Stimulated activated CD8-positive, alpha-beta memory T cell treated with anti-CD3 and anti-CD28 coated beads, Interleukin-15, amount 100 ng/mL, for 4 hours (primary cell): ENCODE measurements at regions not wholly inside any gene's neighbourhood (a gene's known extent, or its start where the extent isn't known, plus 50 kb on each side); places are given as distances from the start of the nearest gene placed in this dataset.

Experiments used
- DNase-seq, 2 donors: peaks; one replicate each; pipeline ENCODE4 v3.0.0-alpha.2; 2020; ENCODE audit warnings: low read depth in 2 of 2

DNA sequence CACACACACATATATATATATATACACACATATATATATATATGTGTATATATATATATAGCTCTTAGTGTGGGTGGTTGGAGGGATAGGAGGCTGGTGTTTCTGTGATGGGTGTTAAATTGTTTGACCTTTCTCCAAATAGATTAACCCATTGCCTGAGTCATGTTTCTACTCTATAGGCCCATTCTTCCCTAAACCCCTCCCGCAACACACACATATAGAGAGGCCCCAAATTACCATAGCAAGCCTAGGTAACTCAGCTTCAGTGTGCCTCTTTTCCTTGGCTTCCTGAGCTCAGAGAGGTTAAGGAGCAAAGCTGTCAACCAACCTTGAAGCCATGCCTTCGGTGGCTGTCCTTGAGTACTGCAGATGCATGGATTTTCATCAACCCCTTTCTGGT is 98.7 kb upstream of the ADO start:
- no peak for DNase-seq

DNA sequence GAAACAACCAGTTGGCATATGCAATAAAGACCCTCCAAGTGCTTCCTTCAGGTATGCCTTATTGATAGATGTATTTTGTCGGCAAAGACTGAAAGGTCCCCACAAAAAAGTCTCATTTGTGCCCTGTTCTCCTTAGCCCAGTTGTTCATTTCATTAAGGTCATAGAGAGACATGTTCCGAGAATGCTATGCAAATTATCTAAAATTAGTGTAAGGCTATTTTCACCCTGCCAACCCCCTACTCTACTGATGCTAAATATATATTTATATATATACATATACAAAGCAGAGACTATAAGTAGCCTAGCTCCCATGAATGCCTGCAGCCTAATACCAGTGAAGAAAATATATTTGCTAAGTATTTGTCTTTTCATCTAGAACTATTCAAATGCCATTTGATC is 96.7 kb upstream of the ADO start:
- no peak for DNase-seq

DNA sequence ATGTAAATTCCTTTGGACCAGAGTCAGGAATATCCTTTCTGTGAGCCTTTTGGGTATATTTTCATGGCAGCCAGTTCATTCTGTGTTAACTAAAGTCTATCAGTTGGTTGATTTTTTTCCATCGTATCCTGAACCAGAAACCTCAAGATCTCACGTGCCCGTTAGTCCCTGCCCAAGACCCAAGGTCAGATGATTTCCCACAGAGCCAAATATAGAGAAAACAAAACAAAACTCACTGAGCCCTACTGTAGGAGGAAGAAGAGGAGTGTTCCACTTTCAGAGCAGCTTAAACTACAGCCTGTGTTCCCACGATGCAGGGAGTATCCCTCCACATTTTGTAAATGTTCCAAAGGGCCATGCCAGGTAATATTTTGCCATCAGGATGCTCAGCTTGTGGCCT is 96.0 kb upstream of the ADO start:
- DNase-seq, result no peak

DNA sequence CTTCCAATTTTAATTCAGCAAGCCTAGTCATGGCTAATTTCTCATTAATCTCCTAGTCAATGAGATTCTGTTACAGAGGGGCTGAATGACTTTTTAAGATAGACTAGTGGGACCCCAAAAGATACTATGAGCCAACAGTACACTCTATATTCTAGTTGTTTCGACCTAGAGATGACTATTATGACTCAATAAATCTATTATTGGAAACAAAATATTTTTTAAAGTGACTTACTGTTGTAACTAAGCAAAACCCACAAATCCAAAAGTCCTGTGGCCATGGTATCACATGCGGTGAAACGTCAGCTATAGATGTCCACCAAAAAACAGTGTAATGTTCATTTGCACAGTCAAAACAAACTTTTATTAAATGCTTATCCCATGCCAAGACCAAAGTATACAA is 95.3 kb upstream of the ADO start:
- DNase-seq, result no peak

DNA sequence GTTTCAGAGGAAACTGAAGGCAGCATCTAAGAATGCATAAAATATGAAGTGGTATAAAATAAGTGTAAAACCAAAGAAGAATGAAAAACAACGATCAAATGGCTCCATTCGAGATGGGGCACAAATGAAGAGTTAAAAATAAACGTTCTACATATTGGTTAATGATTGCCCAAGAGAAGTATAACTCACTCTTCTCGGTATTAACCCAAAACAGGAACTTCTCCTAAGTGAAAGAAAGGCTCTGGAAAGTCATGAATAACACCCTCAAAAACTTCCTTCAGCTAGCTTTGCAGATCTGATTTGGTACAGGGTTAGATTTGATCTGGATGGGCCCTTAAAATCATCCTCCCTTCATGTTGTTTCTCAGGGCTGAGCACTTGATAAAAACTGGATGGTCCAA is 94.3 kb upstream of the ADO start:
- DNase-seq, result no peak

DNA sequence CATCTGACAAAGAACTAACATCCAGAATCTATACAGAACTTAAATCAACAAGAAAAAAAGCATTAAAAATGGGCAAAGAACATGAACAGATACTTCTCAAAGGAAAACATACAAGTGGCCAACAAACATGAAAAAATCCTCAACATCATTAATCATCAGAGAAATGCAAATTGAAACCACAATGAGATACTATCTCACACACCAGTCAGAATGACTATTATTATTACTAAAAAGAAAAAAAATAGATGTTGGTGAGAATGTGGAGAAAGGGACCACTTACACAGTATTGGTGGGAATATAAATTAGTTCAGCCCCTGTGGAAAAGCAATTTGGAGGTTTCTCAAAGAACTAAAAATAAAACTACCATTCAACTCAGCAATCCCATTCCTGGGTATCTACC is 89.1 kb upstream of the ADO start:
- DNase-seq, result no peak

DNA sequence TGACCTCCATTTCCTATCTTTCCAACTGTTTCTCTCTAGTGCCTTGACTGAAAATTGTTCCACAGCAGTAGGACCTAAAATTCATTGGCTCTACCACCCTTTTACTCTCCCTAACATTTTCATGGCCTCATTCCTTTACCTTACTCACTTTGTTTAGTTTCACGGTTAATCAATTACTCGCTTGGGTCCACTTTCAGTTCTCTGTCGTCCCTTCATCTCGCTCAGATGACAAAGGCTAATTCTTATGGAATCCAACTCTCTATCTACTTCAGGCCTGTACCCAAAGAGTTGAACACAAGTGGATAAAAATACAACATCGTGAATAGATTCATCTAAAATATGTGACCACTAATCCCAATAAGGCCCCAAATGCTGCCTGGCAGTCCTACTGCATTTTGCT is 85.9 kb upstream of the ADO start:
- DNase-seq, result no peak

DNA sequence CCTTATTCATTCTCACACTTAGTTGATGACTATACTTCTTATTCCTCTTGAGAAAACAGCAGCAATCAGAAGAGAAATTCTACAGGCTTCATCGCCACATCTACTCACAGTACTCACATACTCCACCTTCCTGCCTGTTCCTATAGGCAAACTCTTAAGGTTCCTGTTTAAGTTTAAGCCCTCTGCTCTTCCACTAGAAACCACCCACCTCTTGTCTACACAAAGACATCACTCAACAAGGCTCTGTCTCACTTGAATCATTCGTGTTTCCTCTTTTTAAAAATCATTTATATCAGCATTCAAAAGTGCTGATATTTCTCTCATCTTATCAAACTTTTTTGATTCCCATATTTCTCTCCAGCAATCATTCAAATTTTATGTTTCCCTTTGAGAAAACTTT is 85.5 kb upstream of the ADO start:
- no peak for DNase-seq

DNA sequence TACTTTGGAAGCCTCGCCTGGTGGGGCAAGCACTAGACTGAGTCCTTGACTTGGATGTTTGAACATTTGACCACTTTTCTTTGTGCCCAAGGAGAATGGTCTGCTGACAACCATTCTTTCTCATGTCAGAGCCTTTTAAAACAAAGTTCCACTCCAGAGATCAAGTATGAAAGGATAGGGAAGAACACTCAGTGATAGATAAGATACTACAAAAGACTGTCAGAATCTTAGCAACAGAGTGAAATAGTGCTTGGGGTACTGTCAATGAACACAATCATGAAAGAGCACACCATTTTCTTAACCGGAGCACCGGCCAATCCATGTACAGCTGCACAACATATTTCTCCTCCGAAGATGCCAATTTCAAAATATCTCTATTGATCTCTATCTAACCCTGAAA is 82.8 kb upstream of the ADO start:
- DNase-seq, result no peak

DNA sequence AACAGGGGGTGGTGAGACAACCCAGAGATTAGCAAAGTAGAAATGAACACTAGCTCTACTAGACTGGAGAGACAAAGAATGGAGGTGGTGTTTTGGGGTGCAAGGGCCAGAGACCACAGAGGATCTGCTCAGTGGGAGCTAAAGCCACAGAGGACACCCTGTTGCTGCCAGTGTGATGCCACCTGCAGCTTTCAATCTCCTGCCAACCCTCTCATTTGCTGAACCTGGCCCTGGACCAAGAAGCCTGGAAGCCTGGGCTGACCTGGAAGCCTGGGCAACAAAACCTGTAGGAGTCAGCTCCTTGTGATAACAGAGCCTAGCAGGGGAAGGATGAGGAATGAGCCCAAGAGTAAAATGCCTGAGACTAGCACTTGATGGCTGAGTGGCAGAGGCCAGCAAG is 81.1 kb upstream of the ADO start:
- DNase-seq, result no peak

DNA sequence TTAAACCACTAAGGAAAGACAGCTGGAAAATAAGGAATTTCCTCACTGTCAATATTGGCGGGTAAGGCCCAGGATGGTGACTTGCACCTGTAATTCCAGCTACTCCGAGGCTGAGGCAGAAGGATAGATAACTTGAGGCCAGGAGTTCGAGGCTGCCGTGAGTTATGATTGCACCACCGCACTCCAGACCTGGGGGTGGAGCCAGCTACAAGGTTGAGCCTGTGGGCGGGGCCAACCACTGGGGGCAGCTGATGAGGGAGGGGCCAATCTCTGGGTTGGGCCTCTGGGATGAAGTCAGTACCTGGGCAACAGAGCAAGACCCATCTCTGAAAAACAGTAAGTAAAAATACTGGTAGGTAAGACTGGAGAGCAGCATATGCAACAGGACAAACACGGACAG is 80.1 kb upstream of the ADO start:
- no peak for DNase-seq

DNA sequence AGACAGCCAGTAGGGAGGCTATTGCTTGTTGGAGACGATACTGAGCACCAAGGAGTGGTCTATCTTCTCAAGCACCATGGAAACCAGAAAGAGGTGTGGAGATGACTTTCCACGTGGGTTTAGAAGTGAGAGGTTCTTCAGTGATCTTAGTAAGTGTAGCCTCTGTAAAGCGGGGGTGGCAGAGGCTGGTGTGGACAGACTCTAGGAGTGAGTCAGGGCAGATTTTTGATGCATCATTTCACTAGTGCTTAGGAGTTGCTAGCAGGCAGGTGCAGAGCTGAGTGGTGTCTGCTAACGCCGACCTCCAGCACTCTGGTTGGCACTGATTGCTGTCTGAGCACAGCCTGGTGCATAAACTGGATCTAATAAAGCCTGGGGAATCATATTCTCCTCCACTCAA is 78.4 kb upstream of the ADO start:
- DNase-seq, result peak; percentile 26 to 68

DNA sequence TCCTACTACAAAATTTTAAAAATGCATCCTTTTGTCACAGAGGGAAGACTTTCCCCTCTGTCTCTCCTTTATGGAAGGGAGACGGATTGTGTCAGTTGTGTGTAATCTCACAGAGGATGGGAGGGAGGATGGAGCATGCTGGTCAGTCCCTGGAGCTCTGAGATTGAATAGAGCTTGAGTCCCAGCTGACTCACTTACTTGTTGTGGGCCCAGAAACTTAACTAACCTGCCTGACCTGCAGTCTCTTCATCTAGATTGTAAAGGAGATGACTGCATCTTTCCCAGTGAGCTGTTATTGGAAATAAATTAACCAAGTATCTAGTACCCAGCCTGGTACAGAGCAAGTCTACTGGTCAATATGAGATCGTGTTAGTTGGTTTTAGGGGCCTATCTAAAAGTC is 77.9 kb upstream of the ADO start:
- DNase-seq, result no peak

DNA sequence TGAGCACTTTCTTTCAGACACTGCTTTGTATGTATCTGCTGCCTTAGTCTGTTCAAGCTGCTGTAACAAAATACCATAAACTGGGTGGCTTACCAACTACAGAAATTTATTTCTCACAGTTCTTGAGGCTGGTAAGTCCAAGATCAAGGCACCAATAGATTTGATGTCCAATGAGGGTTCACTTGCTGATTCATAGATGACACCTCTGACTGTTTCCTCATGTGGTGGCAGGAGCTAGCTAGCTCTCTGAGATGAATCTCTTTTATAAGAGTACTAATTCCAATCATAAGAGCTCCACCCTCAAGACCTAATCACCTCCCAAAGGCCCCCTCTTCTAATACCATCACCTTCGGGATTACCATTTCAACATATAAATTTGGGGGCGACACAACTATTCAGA is 76.6 kb upstream of the ADO start:
- no peak for DNase-seq

DNA sequence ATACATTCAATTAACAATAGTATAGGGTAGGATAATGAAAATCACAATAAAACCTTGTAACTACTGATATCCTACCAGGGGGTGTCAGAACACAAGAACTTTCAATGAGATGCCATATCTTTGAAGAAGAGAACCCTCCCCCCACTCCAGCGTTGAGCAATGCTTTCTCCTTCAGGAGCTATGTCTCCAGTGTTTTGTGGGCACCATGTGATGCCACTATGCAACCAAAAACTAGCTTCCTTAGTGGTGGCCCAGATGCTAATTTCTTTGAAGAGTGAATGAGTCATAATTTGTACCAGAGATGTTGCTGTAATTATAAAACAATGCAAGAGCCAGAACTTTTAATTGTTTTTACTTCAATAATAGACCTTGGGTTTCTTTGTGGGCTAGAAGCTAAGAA is 76.0 kb upstream of the ADO start:
- DNase-seq, result no peak

DNA sequence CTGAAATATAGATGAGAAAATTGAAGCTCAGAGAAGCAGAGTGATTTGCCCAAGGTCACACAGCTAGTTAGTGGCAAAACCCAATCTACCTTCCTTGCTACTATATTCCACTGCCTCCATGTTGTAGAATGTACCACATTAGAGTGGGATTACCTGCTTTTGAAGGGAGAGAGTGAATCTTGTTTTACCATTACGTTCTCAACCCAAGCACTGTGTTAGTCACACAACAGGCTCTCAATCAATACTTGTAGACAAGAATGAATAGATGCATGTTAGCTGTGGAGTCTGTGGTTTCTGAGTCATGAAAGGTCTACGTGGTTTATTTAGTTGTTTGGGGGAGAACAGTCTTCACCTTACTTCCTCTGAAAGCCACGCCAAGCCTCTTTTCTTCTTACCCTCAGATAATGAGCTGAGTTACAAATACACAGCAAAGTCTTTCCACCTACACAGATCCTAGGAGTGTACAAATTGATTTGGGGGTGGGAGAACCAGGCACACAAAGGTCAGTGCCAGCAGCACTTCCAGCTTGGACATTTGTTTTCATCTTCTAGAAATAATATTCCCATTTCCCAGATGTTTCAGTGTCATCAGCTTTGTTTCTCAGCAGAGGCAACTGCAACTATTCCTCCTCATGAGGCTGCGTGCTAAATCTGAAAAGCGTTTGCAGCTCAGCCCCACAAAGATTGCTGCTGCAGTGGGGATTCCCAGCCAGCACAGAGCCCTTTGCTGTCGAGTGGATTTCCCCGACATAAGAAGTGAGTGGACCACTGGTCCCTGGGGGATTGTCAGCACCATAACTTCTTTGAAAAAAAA is 71.5 kb upstream of the ADO start:
- peak; percentile 31 to 57 for DNase-seq

DNA sequence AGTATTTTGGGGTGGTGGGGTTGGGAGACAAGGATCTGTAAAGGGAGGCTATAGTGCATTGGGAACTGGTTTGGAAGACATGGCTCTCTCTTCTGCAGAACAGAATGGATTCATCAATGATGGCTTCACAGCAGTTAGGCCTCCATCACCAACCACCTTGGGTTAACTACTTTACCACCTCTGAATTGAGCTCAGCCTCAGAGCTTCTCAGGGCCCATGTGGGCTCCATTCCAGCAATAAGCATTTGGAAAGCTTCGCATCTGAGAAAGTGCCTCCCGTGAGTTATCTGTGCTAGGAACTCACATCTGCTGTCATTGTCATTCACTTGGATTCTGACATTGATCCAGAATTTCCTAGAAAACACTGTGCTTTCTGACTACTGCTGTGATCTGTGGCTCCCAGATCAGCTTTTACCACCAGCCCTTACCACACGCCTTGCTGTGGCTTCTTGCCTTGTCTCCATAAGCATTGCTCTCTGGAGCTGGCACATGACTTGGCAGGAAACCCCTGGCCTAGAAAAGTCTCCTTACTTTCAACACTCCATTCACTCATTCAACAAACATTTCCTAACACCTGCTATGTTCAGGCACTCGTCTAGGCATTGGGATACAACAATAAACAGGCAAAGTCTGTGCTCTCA is 70.7 kb upstream of the ADO start:
- DNase-seq, result no peak

DNA sequence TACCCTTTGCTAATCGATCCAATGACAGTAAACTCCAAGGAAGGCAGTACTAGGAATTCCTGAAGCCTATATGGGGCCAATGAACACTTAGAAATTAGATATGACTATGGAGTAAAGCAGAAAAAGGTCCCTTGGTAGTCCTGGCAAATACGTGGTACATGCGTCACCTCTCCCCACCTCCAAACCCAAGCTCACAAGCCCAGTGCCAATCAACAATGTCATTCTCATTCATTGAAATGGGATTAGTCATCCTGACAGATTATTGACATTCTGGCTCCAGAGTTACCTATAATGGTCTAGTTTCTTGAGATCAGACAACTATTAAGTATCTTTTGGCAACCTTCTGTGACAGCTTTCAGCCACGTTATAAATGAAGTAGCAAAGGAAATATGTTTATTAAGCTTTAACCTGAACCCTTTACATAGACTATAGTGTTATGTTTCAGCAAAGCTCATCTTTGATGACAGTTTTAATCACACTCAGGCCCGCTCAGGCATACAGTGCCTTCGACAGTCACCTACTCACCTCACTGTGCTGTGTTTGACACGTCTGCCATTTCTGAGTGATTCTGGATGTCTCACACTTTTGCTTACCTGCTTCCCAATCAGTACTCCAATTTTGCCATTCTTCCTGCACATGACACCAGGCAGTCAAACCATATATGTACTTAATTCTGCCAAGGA is 69.6 kb upstream of the ADO start:
- no peak for DNase-seq

DNA sequence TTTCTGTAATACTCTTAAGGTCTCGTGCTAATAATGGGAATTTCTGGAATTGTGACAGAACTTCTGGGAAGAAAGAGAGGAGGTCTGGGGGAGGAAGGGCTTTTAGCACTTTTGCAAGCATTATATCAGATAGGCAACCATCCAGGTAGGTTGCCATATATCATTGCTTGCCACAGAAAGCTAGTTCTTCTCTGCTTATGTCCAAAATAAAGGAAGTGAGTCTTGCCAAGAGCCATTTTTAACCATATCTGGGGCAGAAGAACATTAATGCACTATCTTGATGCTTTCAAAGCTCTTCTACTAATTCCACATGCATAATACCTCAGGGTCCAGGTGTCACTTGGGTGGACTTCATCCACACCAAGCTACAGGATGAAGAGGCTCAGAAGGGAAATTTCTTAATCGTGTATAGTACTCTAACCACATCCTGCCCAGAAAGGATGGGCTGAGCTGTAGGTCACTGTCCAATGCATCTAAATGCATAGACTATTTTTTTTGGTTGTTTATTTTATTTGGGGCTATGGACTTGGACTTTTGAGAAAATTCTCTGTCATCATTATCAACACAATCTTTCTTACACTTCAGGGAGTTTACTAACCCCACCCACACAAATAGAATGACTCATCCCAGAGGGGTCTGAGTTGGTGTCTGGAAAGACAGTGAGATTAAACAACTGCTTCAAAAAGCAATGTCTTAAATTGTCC is 68.9 kb upstream of the ADO start:
- DNase-seq, result peak in 1 of 2 donors; percentile 15

DNA sequence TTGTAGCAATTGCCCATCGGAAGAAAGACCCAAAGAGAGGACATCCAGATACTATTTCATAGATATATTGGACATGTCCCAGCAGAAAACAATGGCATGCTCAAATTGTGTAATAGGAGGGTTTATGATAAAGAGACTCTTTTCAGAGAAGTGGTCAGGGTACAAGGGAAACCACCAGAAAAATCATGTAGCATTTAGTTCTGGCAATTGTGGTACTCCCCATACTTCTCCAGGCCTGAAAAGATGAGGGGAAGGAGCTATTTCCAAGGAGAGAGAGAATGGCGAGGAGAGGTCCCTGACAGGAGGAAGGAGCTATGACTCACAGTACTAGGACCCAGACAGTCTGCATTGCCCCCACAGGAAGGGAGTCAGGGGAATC is 68.4 kb upstream of the ADO start:
- DNase-seq, result no peak

DNA sequence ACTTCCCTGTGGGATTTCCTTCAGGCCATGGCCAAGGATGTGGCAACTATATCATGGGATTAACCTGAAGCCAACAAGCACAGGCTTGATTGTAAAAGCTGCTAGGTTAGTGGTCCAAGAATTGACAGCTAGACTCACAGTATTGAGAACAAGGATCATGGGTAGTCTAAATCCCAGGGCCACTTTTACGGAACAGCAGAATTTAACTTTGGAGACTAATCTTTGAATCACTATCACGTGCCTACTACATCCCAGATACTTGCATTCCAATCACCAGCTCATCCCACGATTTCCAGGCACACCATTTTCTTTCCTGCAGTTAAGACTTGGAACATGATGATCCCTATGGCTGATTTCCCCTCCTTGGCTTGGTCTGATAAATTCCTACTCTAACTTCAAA is 65.6 kb upstream of the ADO start:
- no peak for DNase-seq

DNA sequence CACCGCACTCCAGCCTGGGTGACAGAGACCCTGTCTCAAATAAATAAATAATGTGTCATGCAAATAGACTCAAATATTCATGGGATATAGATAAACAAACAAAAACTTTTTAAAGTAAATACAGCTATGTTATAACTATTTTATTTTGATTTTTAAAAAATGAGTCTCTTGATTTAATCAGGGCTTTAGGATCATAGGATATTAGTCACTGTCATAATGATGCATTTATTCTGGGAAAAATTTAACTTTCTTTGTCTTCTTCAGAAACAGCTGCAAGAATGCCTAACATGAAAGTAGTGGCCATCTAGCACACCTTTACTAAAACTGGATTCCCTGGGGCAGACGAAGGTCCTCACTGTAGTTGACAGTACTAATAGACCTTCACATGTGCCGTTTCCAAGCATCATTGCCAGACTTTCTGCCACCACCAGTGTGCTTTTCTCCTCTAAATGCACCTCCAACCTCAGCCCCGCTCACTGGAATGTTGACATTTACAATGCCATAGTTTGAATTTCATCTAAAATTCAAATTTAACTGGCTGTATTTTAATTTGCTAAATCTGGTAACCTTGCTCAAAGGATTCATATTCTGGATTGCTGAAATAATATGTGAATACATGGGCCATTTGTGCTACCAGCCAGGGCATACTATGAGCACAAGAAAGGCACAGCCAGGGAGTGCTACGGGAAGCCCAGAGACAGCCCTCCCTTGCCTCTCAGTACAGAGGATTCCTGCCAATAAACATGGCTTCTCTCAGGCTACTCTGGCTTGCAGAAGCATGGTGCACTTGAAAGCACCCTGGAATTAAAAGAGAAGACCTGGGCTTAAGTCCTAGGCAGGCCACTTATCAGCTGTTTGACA is 63.4 kb upstream of the ADO start:
- no peak for DNase-seq
